Stimulated activated CD8-positive, alpha-beta memory T cell treated with anti-CD3 and anti-CD28 coated beads, Interleukin-12 subunit alpha, Interleukin-12 subunit beta, amount 100 ng/mL, for 24 hours (primary cell): ENCODE measurements at regions not wholly inside any gene's neighbourhood (a gene's known extent, or its start where the extent isn't known, plus 50 kb on each side); places are given as distances from the start of the nearest gene placed in this dataset.

Source experiments
- DNase-seq: peaks from one replicate; pipeline ENCODE4 v3.0.0-alpha.2; 2020; ENCODE audit errors: extremely low read depth

DNA sequence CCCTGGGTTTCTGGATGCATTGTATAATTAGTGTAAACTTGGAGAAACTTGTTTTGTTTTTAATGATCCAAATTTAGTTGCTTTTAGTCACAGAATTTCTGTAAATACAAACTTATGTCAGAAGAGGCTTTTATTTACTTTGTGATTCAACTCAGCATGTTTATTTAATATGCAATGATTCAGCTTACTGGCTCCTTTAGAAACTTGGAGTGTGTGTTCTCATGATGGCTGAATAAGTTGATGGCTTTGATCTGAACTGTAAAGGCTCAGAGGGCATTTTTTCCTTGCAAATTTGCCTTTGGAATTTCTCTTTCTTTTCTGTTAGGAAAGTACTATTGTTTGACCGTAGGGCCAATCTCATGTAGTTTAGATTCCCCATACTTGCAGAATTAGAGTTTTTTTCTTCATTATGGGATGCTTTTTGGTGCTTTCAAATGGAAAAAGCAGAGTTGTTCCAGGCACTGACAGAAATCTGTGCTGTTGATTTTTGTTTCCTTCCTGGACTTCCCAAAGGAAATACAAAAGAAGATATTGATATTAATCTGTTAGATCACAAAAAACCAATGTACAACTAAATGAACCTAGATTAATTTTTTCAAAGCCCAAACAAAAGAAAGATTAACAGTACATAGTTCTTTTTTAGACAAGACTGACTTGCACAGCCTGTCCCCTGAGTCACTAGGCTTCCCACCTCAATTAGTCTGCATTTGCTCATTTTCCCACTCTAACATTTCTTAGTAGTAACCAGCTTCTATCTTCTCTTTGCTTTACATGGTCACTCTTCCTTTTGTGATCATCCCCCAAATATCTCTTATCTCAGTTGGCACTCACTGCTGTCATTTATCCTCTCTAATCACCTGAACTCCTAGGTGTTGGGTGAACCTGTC is 96.8 kb upstream of the AGR3 start:
- no peak for DNase-seq

DNA sequence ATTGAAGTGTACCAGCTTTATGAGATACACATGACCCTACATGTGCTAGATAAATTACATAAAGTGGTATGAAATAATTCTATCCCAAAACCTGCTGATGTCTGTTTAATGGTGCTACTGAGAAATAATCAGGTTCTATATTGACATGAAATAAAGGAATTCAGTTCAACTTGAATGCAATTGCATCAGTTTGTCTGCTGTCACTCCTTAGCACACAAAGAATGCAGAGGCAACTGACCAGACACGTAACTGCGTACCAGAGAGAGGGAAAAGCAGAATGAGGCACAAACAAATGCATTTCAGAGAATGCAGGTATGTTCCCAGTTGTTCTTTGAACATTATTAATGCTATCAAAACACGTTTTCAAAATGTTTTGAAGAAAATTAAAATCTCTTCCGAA is 98.8 kb upstream of the AGR3 start:
- DNase-seq, result no peak

DNA sequence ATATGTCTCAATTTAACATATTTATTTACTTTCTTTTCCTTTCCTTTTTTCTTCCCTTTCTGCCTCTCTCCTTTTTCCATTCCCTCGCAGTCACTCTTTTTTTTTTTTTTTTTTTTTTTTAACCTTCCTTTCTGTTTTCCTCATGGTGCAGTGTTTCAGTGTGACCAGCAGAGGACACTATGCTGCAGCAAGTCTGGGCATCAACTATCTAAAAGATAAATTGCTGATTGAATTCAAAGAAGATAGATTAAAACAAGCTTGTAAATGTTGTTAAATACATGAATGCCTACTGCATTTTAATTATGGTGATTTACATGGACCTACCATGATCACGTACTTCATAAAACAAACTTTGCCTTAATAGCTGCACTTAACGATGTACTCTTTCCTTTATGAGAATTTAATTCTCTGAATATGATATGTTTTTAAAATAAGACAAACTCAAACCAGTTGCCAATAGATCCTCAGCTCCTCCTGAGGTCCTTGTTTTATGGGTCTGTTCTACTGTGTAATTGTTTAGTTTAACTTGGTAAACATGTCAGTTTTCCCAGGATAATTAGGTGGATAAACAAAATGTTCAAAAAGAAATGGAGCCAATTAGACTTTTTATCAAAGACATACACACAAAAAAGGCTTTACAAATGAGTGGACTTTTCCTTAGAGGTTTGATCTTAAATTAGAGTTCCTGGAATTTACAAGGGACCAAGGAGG is 101.0 kb upstream of the AGR3 start:
- no peak for DNase-seq

DNA sequence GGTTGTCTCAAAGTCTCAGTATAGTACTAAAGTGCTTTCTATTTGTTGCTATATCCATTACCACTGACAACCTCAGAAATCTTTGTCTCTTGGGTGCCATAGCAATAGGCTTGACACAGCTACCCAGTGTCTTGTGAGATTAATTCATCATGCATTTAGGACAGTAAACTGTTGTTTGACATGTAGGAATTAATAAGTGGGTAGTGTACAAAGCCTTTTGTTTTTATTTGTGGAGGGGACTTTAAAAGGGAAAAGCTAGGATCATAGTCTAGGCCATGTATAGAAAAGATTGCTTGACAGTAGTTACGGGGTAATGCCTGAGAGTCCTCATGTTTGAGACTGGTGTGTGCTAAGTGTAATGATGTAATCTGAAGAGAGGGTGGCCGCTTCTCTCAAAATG is 102.6 kb upstream of the AGR3 start:
- DNase-seq, result no peak

DNA sequence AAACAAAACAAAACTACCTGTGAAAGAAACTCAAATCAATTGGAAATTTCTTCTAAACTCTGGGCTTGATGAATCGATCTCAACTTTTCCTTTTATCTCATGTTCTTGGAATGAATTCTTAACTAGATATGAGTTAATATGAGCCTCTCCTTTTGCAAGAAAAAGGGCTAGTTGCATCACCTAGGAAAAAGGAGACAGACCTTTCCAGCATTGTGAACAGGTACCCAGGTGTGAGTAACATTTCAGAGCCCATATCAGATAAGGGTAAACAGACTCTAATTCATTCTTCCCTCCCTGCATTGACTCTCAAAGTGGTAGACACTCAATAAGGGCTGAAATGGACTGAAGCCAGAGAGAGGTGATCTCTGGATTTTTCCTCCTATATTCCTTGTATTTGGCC is 103.8 kb upstream of the AGR3 start:
- DNase-seq, result no peak

DNA sequence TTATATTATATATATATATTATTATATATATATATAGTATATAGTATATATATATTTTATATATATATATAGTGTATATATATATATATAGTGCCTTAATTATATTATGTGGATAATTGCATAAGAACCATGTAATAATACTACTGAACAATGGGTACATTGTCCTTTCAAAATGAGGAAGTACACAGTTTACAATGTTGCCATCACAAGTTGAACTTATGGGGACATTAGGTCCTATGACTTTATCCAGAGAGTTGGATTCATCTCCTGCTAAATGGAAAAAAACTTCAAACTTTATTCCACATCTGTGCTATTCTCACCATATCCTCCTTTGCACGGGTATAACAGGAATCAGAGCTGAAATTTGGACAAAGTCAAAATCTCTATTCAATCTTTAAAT is 105.0 kb upstream of the AGR3 start:
- no peak for DNase-seq

DNA sequence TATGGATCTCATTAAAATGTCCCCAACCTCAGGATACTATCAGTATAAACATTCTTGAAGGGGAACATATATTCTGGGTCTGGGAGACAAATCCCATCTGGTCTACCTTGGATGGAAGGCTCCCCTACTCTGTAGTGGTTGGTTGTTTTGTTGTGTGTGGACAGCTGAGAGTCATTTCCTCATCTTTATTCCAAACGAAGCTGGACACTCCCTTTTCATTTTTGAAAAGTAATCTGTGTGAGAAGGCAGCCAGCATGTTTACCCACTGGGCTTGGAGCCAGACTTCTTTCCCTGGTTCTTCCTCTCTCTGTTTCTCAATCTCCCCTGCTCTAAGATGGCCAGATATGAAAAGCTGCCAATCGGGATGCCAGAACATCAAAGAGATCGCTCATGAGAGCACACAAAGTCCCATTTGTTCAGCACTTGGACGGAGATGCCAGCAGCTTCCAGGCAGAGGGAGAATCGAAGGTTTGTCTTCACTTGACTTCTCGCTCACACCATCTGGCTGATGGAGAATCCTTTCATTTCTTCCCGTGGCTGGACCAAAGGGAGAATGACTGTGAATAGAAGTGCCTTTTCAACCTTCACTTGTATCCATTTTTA is 108.1 kb upstream of the AGR3 start:
- DNase-seq, result no peak

DNA sequence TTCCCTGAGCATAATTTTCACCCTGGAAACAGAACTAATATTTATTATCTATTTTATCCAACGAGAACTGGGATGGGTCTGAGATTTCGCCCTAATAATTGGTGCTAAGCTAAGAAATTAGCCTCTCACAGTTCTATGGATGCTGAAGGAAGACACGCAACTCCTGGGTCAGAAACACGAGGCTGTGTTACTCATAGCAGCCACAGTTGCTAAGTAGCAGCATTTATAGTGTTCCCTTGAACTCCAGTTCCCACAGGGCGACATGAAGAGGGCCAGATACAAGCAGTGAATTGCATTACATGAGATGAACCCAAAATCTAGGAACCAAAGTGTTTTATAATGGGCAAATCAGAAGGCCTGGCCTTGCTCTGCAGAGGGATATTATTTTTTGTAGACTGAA is 109.8 kb upstream of the AGR3 start:
- DNase-seq, result no peak

DNA sequence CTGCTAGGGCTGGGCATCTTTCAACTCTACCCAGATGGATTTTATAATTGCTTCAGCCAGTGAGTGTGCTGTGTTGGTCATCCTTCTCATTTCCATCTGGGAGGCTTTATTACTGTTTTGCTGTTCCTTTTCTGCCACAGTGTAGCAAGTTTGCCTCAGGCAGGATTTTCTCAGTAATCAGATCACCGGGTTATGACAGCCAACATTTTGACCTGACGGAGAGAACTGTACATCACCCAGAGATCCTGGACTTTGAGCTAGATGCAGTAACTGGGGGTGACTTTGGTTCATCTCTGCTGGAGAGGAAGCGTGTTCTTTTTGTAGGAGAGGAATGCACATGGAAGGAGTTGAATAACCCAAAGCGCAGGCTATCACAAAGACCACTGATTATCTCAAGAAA is 111.8 kb upstream of the AGR3 start:
- DNase-seq, result no peak

DNA sequence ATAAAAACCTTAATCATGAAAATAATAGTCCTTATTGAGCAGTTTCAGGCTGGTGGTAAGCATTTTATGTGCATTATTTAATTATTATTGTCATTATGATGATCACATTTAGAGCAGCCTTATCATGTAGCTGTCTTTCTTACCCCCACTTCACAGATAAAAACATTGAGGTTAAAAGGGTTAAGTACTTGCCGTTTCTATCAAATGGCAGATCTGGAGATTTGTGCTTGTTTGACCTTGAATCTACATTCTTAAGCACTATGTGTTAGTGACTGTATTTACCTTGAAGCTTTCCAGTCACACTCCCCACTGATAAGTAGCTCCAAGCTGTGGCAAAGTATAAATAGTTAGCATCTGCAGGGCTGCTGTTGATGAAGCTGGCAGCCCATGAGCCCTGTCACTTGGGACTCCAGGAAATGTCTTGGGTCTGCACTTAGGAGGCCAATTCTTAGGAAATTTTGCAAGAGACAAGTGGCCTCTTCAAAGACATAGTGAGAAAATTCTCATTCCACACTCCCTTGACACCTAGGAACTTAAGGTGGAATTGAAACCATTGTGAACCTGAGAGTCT is 116.8 kb upstream of the AGR3 start:
- DNase-seq, result no peak

DNA sequence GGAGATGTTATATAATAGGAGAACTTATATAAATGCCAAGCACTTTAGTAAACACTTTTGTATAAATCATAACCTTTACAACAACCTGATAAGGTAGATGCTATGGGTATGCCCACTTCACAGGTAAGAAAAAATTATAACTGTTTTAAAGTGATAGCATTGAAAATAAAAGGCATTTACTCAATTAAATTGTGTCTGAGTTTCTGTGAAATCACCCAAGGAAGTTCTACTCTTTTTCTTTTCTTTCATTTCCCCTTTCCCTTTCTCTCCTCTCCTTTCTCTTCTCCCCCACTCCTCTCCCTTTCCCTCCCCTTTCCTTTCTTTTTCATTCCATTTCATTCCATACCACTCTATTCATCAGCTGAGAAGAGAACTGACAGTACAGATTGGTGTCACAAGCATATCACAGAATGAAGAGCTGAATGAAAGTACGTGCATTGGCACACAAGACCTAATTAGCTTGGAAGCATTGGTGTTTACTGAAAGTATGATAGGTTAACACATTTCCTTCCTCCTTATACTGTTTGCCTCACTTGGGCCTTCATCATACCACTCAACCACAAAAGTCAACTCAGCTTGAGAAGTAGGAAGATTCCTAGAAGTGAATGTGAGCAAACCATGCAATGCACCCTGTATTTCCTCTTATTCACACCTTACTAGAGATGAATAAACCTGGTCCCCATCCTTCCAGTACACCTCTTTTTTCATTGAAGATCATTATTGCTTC is 117.9 kb upstream of the AGR3 start:
- DNase-seq, result no peak

DNA sequence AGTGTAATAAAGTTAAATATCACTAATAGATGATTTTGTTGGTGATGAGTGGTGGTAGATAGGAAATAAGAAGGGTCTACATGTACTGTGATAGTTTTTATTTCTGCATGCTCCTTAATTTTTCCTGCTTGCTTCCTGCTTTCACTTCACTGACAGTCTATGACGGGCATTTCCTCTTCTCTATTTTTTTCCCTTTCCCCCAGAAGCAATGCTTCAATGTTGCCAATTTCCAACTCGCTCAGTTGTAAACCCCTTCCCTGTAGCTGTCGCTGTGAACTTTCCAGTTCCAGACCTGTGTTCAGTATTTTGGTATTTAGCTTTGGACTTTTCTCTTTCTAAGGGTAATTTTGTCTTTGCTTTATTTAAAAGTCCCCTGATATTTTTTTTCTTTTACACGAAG is 123.5 kb upstream of the AGR3 start:
- no peak for DNase-seq

DNA sequence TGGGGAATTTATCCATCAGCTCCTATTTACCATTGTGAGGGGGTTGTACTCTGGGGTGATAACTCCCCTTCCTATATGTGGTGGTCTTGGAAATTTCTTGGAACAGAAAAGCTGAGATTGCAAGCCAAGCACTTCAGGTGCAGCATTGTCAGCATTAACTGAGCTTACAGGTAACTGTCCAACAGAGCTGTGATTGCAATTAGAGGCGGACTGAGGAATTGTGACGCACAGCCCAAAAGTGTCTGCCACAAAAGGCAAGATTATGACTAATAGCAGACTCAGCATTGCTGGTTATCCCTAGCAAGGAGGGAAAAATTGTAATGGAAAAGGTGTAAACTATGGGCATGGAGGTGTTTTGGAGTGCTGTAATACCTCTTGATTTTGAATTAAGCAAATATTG is 126.1 kb upstream of the AGR3 start:
- DNase-seq, result no peak

DNA sequence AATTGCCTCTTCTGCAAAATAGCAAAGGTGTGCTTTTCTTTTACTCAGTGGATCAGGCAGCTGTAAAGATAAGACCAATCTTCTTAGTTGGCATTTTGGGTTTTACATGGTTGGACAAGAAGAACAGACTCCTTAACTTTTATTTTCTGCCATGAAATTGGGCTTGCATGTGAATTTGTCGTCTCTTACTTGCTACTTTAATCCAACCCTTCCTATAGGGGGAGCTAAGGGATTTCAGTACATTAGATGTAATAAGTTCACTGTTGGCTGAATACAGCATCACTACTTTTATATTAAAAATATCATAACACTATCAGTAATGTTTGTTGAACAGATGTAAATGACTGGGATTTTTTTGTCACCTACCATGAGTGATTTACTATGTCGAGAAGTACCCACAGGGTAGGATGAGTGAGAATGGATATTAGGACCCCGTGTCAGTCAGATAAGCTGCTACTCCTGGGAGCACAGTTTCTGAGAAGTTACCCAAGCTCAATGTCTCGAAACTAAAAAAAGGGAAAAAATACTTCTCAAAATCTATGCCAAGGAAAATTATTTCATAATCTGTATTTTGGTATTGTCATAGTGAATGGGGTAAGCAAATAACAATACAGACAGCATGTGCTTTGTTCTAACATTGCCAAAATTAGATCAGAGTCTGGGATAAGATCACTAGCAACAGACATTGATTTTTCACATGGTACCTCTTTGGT is 127.4 kb upstream of the AGR3 start:
- no peak for DNase-seq

DNA sequence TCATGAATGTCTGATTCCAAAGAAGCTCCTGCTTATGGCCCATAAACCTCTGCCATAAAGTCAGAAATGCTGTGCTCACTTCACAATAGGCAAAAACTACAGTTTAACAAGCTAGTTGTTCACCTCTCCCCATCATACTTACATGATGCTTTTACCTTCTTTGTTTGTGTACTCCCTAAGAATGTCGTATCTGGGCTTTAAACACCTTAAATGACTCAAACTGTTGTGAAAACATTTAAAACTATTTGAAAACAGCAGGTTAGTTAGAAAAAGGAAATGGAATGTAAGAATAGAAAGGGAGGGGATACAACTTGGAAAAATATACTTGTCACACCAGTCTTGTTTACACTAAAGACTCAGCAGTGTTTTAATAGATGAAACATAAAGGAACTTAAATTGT is 128.2 kb upstream of the AGR3 start:
- DNase-seq, result no peak

DNA sequence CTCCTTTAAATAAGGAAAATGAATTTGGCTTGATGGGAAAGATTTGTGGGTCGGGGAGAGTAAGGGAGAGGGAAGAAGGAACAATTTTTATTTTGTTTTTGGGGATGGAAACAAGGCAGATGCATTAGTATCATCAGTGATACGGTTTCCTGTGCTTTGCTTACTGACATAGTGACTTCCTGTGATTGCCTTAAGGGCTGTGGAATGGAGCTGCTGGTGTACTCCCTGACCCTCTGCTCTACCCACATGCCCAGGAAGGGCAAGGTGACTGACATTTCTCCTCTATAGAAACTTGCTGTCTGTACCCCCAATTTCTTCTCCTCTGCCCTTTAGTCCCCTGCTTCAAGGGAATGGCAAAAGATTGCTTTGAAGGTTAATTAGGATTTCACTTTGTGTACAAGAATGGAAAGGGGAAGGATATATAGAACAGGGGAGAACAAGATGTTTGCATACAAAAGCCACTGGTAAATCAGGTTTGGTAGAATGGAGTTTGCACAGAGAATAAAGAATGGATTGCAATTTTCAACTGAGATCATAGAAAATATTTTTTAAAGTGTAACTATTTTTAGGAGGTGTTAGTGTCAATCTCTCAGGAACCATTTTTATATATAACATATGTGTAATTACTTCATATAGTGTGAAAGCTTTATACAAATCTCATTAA is 129.0 kb upstream of the AGR3 start:
- DNase-seq, result no peak

DNA sequence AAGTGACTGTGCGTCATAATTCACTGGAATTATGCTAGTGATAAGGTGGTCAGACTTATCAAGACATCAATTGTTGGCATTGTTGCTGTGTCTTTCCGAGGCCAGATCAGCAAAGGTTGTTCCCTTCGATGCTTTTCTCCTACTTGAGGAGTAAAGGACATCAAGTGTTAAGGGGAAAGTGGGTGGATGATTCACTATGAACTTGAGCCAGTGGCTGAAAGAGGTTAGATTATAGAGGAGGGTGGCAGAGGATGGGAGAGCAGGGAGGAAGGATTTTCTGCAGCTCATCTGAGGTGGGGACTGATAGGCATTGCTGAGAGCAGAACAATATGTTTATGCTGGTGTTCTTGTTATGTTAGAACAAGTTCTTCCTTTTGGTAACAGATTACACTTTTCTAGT is 131.4 kb upstream of the AGR3 start:
- DNase-seq, result no peak

DNA sequence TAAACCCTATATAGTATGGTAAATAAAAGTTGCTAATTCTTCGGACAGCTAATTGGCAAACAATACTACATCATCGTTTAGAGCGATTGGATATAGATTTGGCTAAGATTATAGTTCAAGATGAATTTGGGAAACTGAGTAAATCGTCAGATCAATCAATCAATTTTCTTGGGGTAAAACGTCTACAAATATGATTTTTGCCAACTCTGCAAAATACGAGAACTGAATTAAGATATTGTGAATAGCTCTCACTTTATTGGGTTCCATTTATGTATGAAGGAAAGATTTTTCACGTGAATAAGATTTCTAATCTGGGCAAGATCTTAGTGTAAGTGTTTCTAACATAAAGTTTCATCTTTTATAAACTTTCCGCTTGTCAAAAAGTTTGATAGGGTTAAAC is 132.9 kb upstream of the AGR3 start:
- no peak for DNase-seq

DNA sequence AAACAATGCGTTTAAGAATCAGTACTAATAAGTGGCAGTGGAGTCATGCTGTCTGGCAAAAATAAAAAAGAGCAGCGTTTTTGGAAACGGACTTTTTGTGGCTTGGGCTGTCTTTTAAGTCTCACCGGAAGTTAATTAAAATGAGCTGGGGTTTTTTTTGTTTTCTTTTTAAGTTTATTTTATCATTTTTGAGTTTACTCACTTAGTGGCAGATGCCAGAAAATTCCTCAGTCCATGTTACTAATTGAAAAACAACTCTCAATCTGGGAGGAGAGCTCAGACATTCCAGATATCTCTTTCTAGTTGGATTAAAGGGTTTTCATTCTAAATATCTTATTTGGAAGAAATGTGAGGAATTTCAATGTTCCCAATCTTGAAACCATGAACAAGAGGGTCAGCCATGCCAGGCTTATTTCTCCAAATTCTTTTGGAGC is 133.8 kb upstream of the AGR3 start:
- DNase-seq, result no peak

DNA sequence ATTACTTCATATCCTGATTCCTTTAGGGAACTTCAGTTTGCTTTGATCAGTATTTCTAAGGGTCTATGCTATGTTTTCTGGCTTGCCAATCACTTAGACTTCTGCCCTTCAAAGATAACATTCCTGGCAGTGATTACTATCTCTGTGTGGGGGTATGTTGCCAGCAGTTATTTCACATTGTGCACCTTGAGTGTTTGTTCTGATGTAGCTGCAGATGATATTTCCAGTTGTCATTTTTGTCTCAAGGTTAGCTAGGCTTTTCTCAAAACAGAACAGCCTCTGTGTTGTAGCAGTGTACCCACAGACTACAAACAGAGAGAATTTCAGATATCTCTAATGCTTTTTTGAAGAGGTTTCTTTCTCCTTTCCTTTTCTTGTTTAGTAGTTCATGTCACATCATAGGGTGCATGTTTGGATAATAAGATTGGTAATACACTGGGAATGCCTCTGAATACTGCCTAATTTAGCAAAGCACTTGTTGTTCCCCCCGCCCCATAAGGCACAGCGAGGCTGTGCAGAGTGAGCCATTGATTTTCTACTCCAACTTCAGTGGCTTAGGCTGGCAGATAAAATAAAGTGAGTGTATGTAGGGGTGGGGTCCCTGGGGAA is 134.7 kb upstream of the AGR3 start:
- no peak for DNase-seq
